ENCODE measurements at regions not wholly inside any gene's neighbourhood (a gene's known extent, or its start where the extent isn't known, plus 50 kb on each side); places are given as distances from the start of the nearest gene placed in this dataset.

DNA sequence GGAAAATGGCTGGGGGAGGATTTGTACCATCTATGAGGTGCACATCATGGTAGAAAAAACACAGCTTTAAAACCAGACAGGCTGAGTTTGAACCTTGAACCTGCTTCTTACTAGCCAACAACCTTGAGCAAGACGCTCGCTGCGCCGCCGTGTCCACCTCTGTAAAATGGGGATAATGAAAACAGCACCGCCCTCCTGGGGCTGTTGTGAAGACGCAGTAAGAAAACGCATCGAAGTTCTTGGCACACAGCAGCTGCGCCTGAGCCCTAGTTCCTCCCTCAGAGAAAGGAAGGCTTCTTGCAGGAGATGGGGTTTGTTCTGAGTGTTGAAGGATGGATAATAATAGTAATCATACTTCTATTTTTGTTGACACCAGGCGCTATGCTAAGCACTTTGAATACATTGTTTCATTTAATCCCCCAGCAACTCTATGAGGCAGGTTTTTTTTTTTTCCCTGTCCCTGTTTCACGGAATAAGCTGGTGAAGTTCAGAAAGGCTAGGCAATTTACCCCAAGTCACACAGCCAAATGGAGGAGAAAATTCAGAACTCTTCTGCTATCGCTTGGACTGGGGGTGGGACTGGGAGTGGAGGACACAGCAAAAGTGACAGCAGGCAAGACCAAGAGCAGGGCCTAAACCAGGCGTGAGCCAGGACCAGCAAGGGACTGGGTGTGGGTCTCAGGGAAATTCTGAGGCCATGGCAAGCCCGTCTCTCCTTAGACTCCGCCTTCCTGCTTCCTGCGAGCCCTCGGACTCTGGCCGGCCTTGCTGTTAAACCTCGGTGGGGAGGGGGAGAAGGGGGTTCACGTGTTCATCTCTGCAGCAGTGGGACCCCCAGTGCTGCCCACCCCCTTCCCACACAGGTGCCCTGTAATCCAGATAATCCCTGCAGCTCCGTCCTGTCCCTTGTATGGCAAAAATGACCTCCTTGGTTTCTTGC, 97.5 kb downstream of the LRRC74A start:
- Histone ChIP-seq H3K9me3 (replicated peaks; ENCODE audit: control insufficient read depth, insufficient read depth, low read length) (no peaks in the 10 kb centered on the region), H3K4me3 (no peak overlapping the region), H3K4me1 (ENCODE audit: control insufficient read depth, insufficient read depth, low read length) (peaks cover 16% of the 10 kb centered on the region), H3K4me2 (ENCODE audit: control insufficient read depth, insufficient read depth) (no peak overlapping the region), H3K79me2 (ENCODE audit: control insufficient read depth, insufficient read depth, low read length) (no peaks in the 10 kb centered on the region), H3K9ac (ENCODE audit: control insufficient read depth, insufficient read depth, low read length) (no peak overlapping the region), H4K20me1 (ENCODE audit: control insufficient read depth, insufficient read depth) (no peaks in the 10 kb centered on the region), H2AFZ (ENCODE audit: control insufficient read depth, low read depth, low read length) (no peak overlapping the region), H3K27me3 (replicated peaks in 1 of 2; ENCODE audit: control insufficient read depth in 2 of 2, insufficient read depth in 2 of 2, low read length in 1 of 2) (no peaks in the 10 kb centered on the region), H3K27ac (ENCODE audit: control insufficient read depth, insufficient read depth) (no peak overlapping the region), H3K36me3 (ENCODE audit: control insufficient read depth in 2 of 2, insufficient read depth in 2 of 2, low read length in 1 of 2) (no peaks in the 10 kb centered on the region)
- BruUV-seq (replicated peaks): no TSS peak
- no peak for FAIRE-seq
- WGBS (ENCODE audit: insufficient coverage, insufficient replicate concordance, low lambda C conversion rate, missing lambda C conversion rate): 71% methylated on average over 22 of the region's 22 CpGs
- ATAC-seq: no peak
- SMC1A ChIA-PET (ENCODE audit: uncharacterized antibody, unreplicated experiment): interaction anchor here (0.5 to 2.9 kb wide), 5 partner anchors 9 to 120 kb away, joined by 3 to 20 read pairs (median 3); no protein-coding TSS in a partner anchor
- in situ Hi-C loops (cut with MboI) (no loop called here), intact Hi-C loops (cut with micrococcal nuclease; ENCODE audit: unreplicated experiment) (no loop called here)
- CTCF ChIA-PET: interaction anchor here (1.1 to 2.0 kb wide), 3 partner anchors 10 to 22 kb away, joined by 3 to 8 read pairs (median 4); no protein-coding TSS in a partner anchor
- DNase-seq (ENCODE audit: low read depth, low spot score): no peak
- RAD21 ChIA-PET (ENCODE audit: unreplicated experiment): interaction anchor here (0.7 to 1.4 kb wide), 3 partner anchors 9 to 130 kb away, joined by 3 read pairs; no protein-coding TSS in a partner anchor
- TF ChIP-seq GATAD2B (conservative IDR thresholded peaks at IDR 0.05; ENCODE audit: low read depth): no peak
- no peak for TF ChIP-seq ZNF384 (IDR thresholded peaks at IDR 0.05; ENCODE audit: borderline replicate concordance, low read depth, low read length)
- no peak for TF ChIP-seq SRF (IDR thresholded peaks at IDR 0.05; ENCODE audit: low read depth in 2 of 2, low read length in 2 of 2)
- TF ChIP-seq CHD4 (IDR thresholded peaks at IDR 0.05): no peak
- TF ChIP-seq CEBPB (IDR thresholded peaks at IDR 0.05; ENCODE audit: borderline replicate concordance in 1 of 2, low read depth in 2 of 2, low read length in 2 of 2): no peak
- TF ChIP-seq CHD1 (IDR thresholded peaks at IDR 0.05; ENCODE audit: low read depth, low read length): no peak
- TF ChIP-seq ATF7 (IDR thresholded peaks at IDR 0.05; ENCODE audit: low read depth): no peak
- TF ChIP-seq USF2 (IDR thresholded peaks at IDR 0.05; ENCODE audit: borderline replicate concordance, low read depth, low read length): no peak
- no peak for TF ChIP-seq NR2F1 (conservative IDR thresholded peaks at IDR 0.05)
- TF ChIP-seq CHD2 (IDR thresholded peaks at IDR 0.05; ENCODE audit: borderline replicate concordance, low read depth, low read length): no peak
- TF ChIP-seq RUNX3 (IDR thresholded peaks at IDR 0.05; ENCODE audit: low read length): no peak
- no peak for TF ChIP-seq ATF2 (IDR thresholded peaks at IDR 0.05; ENCODE audit: low read length)
- POLR2A ChIA-PET: interaction anchor here (0.6 kb wide), 1 partner anchor 34 kb away, joined by 4 read pairs; no protein-coding TSS in a partner anchor

All from GM12878 (cell line).